AML-193 (cell line): ENCODE measurements at regions not wholly inside any gene's neighbourhood (a gene's known extent, or its start where the extent isn't known, plus 50 kb on each side); places are given as distances from the start of the nearest gene placed in this dataset.
"Not testable (repeated sequence)": the region's sequence is repeated elsewhere in the genome, so short reads cannot be mapped to it uniquely, and the experiment has no call there.

Experiments
- DNase-seq, 2 experiments: peaks; one replicate each; lab custom pipeline; 2025; lab: John Stamatoyannopoulos, UW

- DNase-seq, result no peak
Measured at GRCh38 chr7:10468908-10469307, 504.8 kb upstream of the PHF14 start.

- DNase-seq, result no peak
Measured at GRCh38 chr7:10469476-10469875, 504.2 kb upstream of the PHF14 start.

GRCh38 chr7:10471280-10472058 is 502.2 kb upstream of the PHF14 start:
- DNase-seq, result no peak

GRCh38 chr7:10472115-10472514 is 501.6 kb upstream of the PHF14 start:
- no peak for DNase-seq

- no peak for DNase-seq
Measured at GRCh38 chr7:10473569-10473968, 500.1 kb upstream of the PHF14 start.

GRCh38 chr7:10474048-10474447 is 499.6 kb upstream of the PHF14 start:
- DNase-seq, result no peak

- DNase-seq, result no peak
Measured at GRCh38 chr7:10475940-10476641, 497.6 kb upstream of the PHF14 start.

GRCh38 chr7:10476642-10477041 is 497.0 kb upstream of the PHF14 start:
- DNase-seq, result no peak

GRCh38 chr7:10483671-10484070 is 490.0 kb upstream of the PHF14 start:
- DNase-seq, result no peak

- no peak for DNase-seq
Measured at GRCh38 chr7:10484767-10485166, 488.9 kb upstream of the PHF14 start.

GRCh38 chr7:10501206-10501884 is 472.3 kb upstream of the PHF14 start:
- DNase-seq, result not testable (repeated sequence)

GRCh38 chr7:10507032-10507431 is 466.6 kb upstream of the PHF14 start:
- no peak for DNase-seq

- DNase-seq, result no peak
Measured at GRCh38 chr7:10521306-10521705, 452.4 kb upstream of the PHF14 start.

- DNase-seq, result not testable (repeated sequence)
Measured at GRCh38 chr7:10533429-10533828, 440.2 kb upstream of the PHF14 start.

GRCh38 chr7:10536561-10536960 is 437.1 kb upstream of the PHF14 start:
- no peak for DNase-seq

GRCh38 chr7:10537764-10538163 is 435.9 kb upstream of the PHF14 start:
- no peak for DNase-seq

- DNase-seq, result no peak
Measured at GRCh38 chr7:10557375-10557774, 416.3 kb upstream of the PHF14 start.

- DNase-seq, result no peak
Measured at GRCh38 chr7:10560497-10560896, 413.2 kb upstream of the PHF14 start.

GRCh38 chr7:10568891-10569290 is 404.8 kb upstream of the PHF14 start:
- DNase-seq, result no peak

- DNase-seq, result no peak
Measured at GRCh38 chr7:10571759-10572158, 401.9 kb upstream of the PHF14 start.

GRCh38 chr7:10577866-10578374 is 395.8 kb upstream of the PHF14 start:
- no peak for DNase-seq

- no peak for DNase-seq
Measured at GRCh38 chr7:10579561-10579960, 394.1 kb upstream of the PHF14 start.

- DNase-seq, result no peak
Measured at GRCh38 chr7:10584886-10585285, 388.8 kb upstream of the PHF14 start.
